HepG2 (cell line): ENCODE measurements at regions not wholly inside any gene's neighbourhood (a gene's known extent, or its start where the extent isn't known, plus 50 kb on each side); places are given as distances from the start of the nearest gene placed in this dataset.

Experiments
- ATAC-seq: fragments of 200-7000 bp; cut with Tn5 transposase; 3 replicates; pipeline ENCODE4 v1.9.1; 2020; ENCODE audit warnings: mild to moderate bottlenecking, moderate library complexity
- BruUV-seq: library from RNA; stranded (reverse); fragments of 400-500 nt; replicated peaks from 2 replicates; lab custom pipeline; 2021; lab: Mats Ljungman, UMichigan
- CTCF ChIA-PET: fragments of 300-600 bp; formaldehyde crosslinking; extraction: SDS; loops from one replicate; lab custom pipeline; 2021; ENCODE audit warnings: low total read pairs, inconsistent platforms, low intra/inter-chr PET ratio; lab: Yijun Ruan, JAX
- POLR2A ChIA-PET: fragments of 350-600 bp; sonication (Branson Sonifier 250); formaldehyde crosslinking; loops from one replicate; lab custom pipeline; 2020; ENCODE audit warnings: antibody characterized with exemption, inconsistent platforms; lab: Yijun Ruan, JAX
- DNase-seq: peaks from one replicate; pipeline ENCODE4 v3.0.0-alpha.2; 2015; ENCODE audit warnings: low spot score
- FAIRE-seq: peaks from 3 replicates; lab custom pipeline; 2011; peaks lifted over from hg19 to GRCh38; lab: Jason Lieb, UNC
- H2AFZ ChIP-seq: one replicate; pipeline ENCODE4 v1.6.1; 2011; ENCODE audit warnings: low read length, inconsistent platforms
- H3K27ac ChIP-seq: fragments of 300-600 bp; 3 replicates; pipeline ENCODE4 v1.8.0; 2011; ENCODE audit warnings: mixed run types, mild to moderate bottlenecking, mixed read lengths, low read length, inconsistent platforms; ENCODE audit not compliant: insufficient read depth; ENCODE audit errors: extremely low read length
- H3K27me3 ChIP-seq, 2 experiments: fragments of 200-600 bp in 1 of 2; 2 replicates in 1 of 2; 3 replicates in 1 of 2; pipeline versions ENCODE4 v1.6.0 to v1.8.0; 2011; ENCODE audit warnings: low read length in 2 of 2, mild to moderate bottlenecking in 2 of 2, moderate library complexity in 2 of 2, inconsistent platforms in 1 of 2; ENCODE audit not compliant: insufficient read depth in 2 of 2, control insufficient read depth in 1 of 2
- H3K36me3 ChIP-seq, 2 experiments: fragments of 200-600 bp in 1 of 2; replicated peaks in 1 of 2; 2 replicates in 1 of 2; 3 replicates in 1 of 2; pipeline versions ENCODE4 v1.5.1 to v1.8.0; 2011; ENCODE audit warnings: low read length in 2 of 2, inconsistent platforms in 1 of 2; ENCODE audit not compliant: insufficient read depth in 2 of 2, control insufficient read depth in 1 of 2
- H3K4me1 ChIP-seq: 2 replicates; pipeline ENCODE4 v1.5.1; 2012; ENCODE audit warnings: low read length, inconsistent platforms; ENCODE audit not compliant: insufficient read depth
- H3K4me2 ChIP-seq: 2 replicates; pipeline ENCODE4 v1.6.0; 2011; ENCODE audit warnings: low read depth, low read length, inconsistent platforms
- H3K4me3 ChIP-seq, 3 experiments: fragments of 200-600 bp in 1 of 3; sonication (generic), shearing (Covaris generic) in 1 of 3; replicated peaks in 1 of 3; 2 replicates each; pipeline ENCODE4 v1.5.1; 2011 to 2016; ENCODE audit warnings: low read length in 3 of 3, inconsistent platforms in 2 of 3, low read depth in 2 of 3, mild to moderate bottlenecking in 2 of 3, control low read depth in 1 of 3, mixed read lengths in 1 of 3; ENCODE audit not compliant: insufficient read depth in 1 of 3
- H3K79me2 ChIP-seq: one replicate; pipeline ENCODE4 v1.6.1; 2011; ENCODE audit warnings: low read length, inconsistent platforms; ENCODE audit not compliant: insufficient read depth
- H3K9ac ChIP-seq: 2 replicates; pipeline ENCODE4 v1.6.0; 2011; ENCODE audit warnings: mild to moderate bottlenecking, low read depth, low read length, inconsistent platforms; ENCODE audit not compliant: insufficient read depth
- H3K9me3 ChIP-seq: 2 replicates; pipeline ENCODE4 v1.5.1; 2012; ENCODE audit warnings: mild to moderate bottlenecking, low read length
- H4K20me1 ChIP-seq: 2 replicates; pipeline ENCODE4 v1.6.0; 2011; ENCODE audit warnings: inconsistent platforms, mild to moderate bottlenecking, low read length, moderate library complexity; ENCODE audit not compliant: insufficient read depth
- ERF ChIP-seq: IDR thresholded peaks from 2 replicates; pipeline ENCODE4 v1.6.1; 2018; ENCODE audit warnings: missing biosample characterization, missing genetic modification reagents
- KDM1A ChIP-seq: IDR thresholded peaks from 2 replicates; pipeline ENCODE4 v1.6.1; 2016; ENCODE audit warnings: missing compliant biosample characterization
- PAF1 ChIP-seq: IDR thresholded peaks from 2 replicates; pipeline ENCODE4 v1.6.1; 2016; ENCODE audit warnings: missing genetic modification reagents, missing compliant biosample characterization
- PAX8 ChIP-seq: sonication (generic); formaldehyde crosslinking; IDR thresholded peaks from 2 replicates; pipeline ENCODE4 v1.8.0; 2022; ENCODE audit warnings: mild to moderate bottlenecking, missing genetic modification reagents, borderline replicate concordance
- PBX2 ChIP-seq: IDR thresholded peaks from 2 replicates; pipeline ENCODE4 v1.6.1; 2016; ENCODE audit warnings: control low read depth
- PRDM4 ChIP-seq: sonication (generic); formaldehyde crosslinking; IDR thresholded peaks from 2 replicates; pipeline ENCODE4 v1.9.0; 2021; ENCODE audit warnings: missing genetic modification reagents, borderline replicate concordance
- SOX5 ChIP-seq: IDR thresholded peaks from 2 replicates; pipeline ENCODE4 v1.6.1; 2016; ENCODE audit warnings: borderline replicate concordance
- SP2 ChIP-seq: sonication (generic); formaldehyde crosslinking; IDR thresholded peaks from 2 replicates; pipeline ENCODE4 v1.5.1; 2020; ENCODE audit warnings: mild to moderate bottlenecking, missing genetic modification reagents
- U2AF2 ChIP-seq: fragments of 200-400 bp; formaldehyde crosslinking; IDR thresholded peaks from 2 replicates; pipeline ENCODE4 v1.6.1; 2017; ENCODE audit warnings: low read depth, mild to moderate bottlenecking, low read length
- ZFP91 ChIP-seq: sonication (generic); formaldehyde crosslinking; IDR thresholded peaks from 2 replicates; pipeline ENCODE4 v1.9.0; 2022; ENCODE audit warnings: missing genetic modification reagents, mild to moderate bottlenecking, borderline replicate concordance
- ZNF296 ChIP-seq: sonication (generic); formaldehyde crosslinking; conservative IDR thresholded peaks from 2 replicates; pipeline ENCODE4 v1.5.0; 2020; ENCODE audit warnings: mild to moderate bottlenecking, missing genetic modification reagents
- ZNF552 ChIP-seq: sonication (generic); formaldehyde crosslinking; IDR thresholded peaks from 2 replicates; pipeline ENCODE4 v1.9.0; 2022; ENCODE audit warnings: missing genetic modification reagents, mild to moderate bottlenecking, borderline replicate concordance
- ZNF607 ChIP-seq: sonication (generic); formaldehyde crosslinking; IDR thresholded peaks from 2 replicates; pipeline ENCODE4 v1.5.1; 2020; ENCODE audit warnings: missing genetic modification reagents, mild to moderate bottlenecking, borderline replicate concordance
- ZNF749 ChIP-seq: sonication (generic); formaldehyde crosslinking; IDR thresholded peaks from 2 replicates; pipeline ENCODE4 v1.8.0; 2022; ENCODE audit warnings: mild to moderate bottlenecking, missing genetic modification reagents, moderate library complexity, borderline replicate concordance
- in situ Hi-C: cut with HindIII; loops from 2 replicates; pipeline ENCODE4 v1.10.0; 2017; ENCODE audit warnings: low pct_unique_long_range_greater_than_20kb; ENCODE audit not compliant: extremely low pct_ligation_motif_present
- intact Hi-C: fragments of 100-400 bp; cut with micrococcal nuclease; formaldehyde crosslinking; loops from one replicate; pipeline ENCODE4 v1.10.0; 2022; ENCODE audit not compliant: unreplicated experiment
- TF ChIP-seq, protein P1 (sequence below): sonication (generic); formaldehyde crosslinking; conservative IDR thresholded peaks from 2 replicates; pipeline ENCODE4 v1.4.0; 2020; ENCODE audit warnings: missing genetic modification reagents
- TF ChIP-seq, protein P2 (sequence below): sonication (generic); formaldehyde crosslinking; IDR thresholded peaks from 2 replicates; pipeline ENCODE4 v1.4.0; 2020; ENCODE audit warnings: missing genetic modification reagents, borderline replicate concordance

GRCh38 chr3:94429517-94429916 is 366.7 kb downstream of the NSUN3 start:
- Histone ChIP-seq H3K27ac (no peak overlapping the region), H4K20me1 (no peaks in the 10 kb centered on the region), H3K27me3 (no peaks in the 10 kb centered on the region), H3K4me3 (no peak overlapping the region), H3K36me3 (no peaks in the 10 kb centered on the region), H3K4me1 (no peaks in the 10 kb centered on the region), H2AFZ (no peak overlapping the region), H3K9ac (no peak overlapping the region), H3K79me2 (no peaks in the 10 kb centered on the region), H3K9me3 (peaks cover 12% of the 10 kb centered on the region), H3K4me2 (no peak overlapping the region)
- in situ Hi-C loops (no loop called here), intact Hi-C loops (no loop called here)
- no TSS peak for BruUV-seq
- FAIRE-seq (no peak), DNase-seq (no peak), ATAC-seq (no peak)
- TF ChIP-seq ERF (CRISPR knock-in tag): no peak
- TF ChIP-seq PAF1 (CRISPR knock-in tag): no peak
- TF ChIP-seq KDM1A (CRISPR knock-in tag): no peak
- TF ChIP-seq ZNF296 (CRISPR knock-in tag): no peak
- TF ChIP-seq PAX8 (CRISPR knock-in tag): no peak
- no peak for TF ChIP-seq ZNF552
- no peak for TF ChIP-seq ZNF749 (CRISPR knock-in tag)
- TF ChIP-seq, protein P1, sequence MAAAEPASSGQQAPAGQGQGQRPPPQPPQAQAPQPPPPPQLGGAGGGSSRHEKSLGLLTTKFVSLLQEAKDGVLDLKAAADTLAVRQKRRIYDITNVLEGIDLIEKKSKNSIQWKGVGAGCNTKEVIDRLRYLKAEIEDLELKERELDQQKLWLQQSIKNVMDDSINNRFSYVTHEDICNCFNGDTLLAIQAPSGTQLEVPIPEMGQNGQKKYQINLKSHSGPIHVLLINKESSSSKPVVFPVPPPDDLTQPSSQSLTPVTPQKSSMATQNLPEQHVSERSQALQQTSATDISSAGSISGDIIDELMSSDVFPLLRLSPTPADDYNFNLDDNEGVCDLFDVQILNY (CRISPR knock-in tag): no peak
- TF ChIP-seq SP2 (CRISPR knock-in tag): no peak
- no peak for TF ChIP-seq U2AF2
- no peak for TF ChIP-seq PBX2 (CRISPR knock-in tag)
- TF ChIP-seq ZNF607 (CRISPR knock-in tag): no peak
- no peak for TF ChIP-seq SOX5
- TF ChIP-seq ZFP91: no peak
- TF ChIP-seq, protein P2, sequence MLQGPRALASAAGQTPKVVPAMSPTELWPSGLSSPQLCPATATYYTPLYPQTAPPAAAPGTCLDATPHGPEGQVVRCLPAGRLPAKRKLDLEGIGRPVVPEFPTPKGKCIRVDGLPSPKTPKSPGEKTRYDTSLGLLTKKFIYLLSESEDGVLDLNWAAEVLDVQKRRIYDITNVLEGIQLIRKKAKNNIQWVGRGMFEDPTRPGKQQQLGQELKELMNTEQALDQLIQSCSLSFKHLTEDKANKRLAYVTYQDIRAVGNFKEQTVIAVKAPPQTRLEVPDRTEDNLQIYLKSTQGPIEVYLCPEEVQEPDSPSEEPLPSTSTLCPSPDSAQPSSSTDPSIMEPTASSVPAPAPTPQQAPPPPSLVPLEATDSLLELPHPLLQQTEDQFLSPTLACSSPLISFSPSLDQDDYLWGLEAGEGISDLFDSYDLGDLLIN (CRISPR knock-in tag): no peak
- no peak for TF ChIP-seq PRDM4 (CRISPR knock-in tag)
- ChIA-PET POLR2A (no interaction called here), CTCF (no interaction called here)
